Neural cell (in vitro differentiated cells): ENCODE measurements at regions not wholly inside any gene's neighbourhood (a gene's known extent, or its start where the extent isn't known, plus 50 kb on each side); places are given as distances from the start of the nearest gene placed in this dataset.

Experiments
- H2AFZ ChIP-seq: fragments of 200-600, 300-800 bp; sonication (generic), shearing (Covaris generic); 2 replicates; pipeline ENCODE4 v1.6.0; 2014; ENCODE audit warnings: low read depth, mild to moderate bottlenecking, antibody characterized with exemption, low read length, moderate library complexity
- H3F3A ChIP-seq: fragments of 200-600 bp; shearing (Covaris generic); 2 replicates; pipeline ENCODE4 v1.6.1; 2016; ENCODE audit warnings: mild to moderate bottlenecking, moderate library complexity, mixed read lengths, antibody characterized with exemption, low read length; ENCODE audit not compliant: insufficient read depth, poor library complexity, severe bottlenecking
- H3K27ac ChIP-seq: fragments of 200-600, 300-800 bp; sonication (generic), shearing (Covaris generic); 2 replicates; pipeline ENCODE4 v1.5.1; 2014; ENCODE audit warnings: mild to moderate bottlenecking, low read length, moderate library complexity
- H3K27me3 ChIP-seq: fragments of 300-800, 200-600 bp; sonication (generic), shearing (Covaris generic); 2 replicates; pipeline ENCODE4 v1.6.0; 2014; ENCODE audit warnings: mild to moderate bottlenecking, low read depth, low read length, moderate library complexity; ENCODE audit not compliant: insufficient read depth
- H3K36me3 ChIP-seq: fragments of 300-800, 200-600 bp; sonication (generic), shearing (Covaris generic); 2 replicates; pipeline ENCODE4 v1.5.1; 2014; ENCODE audit warnings: mild to moderate bottlenecking, antibody characterized with exemption, low read length, moderate library complexity; ENCODE audit not compliant: insufficient read depth
- H3K4me2 ChIP-seq: fragments of 300-800, 200-600 bp; sonication (generic), shearing (Covaris generic); 2 replicates; pipeline ENCODE4 v1.6.0; 2014; ENCODE audit warnings: mild to moderate bottlenecking, low read length
- H3K4me3 ChIP-seq: fragments of 300-800, 200-600 bp; sonication (generic), shearing (Covaris generic); 2 replicates; pipeline ENCODE4 v1.5.1; 2014; ENCODE audit warnings: mild to moderate bottlenecking, low read length, moderate library complexity
- H3K79me2 ChIP-seq: fragments of 200-600 bp; shearing (Covaris generic); replicated peaks from 2 replicates; pipeline ENCODE4 v1.6.0; 2014; ENCODE audit warnings: mild to moderate bottlenecking, low read length, moderate library complexity; ENCODE audit not compliant: insufficient read depth
- H3K9ac ChIP-seq: fragments of 300-800, 200-600 bp; sonication (generic), shearing (Covaris generic); 2 replicates; pipeline ENCODE4 v1.6.1; 2016; ENCODE audit warnings: mild to moderate bottlenecking, low read length, mixed read lengths
- H3K9me2 ChIP-seq: fragments of 200-600 bp; shearing (Covaris generic); 2 replicates; pipeline ENCODE4 v1.6.1; 2016; ENCODE audit warnings: mild to moderate bottlenecking, low read length, mixed read lengths; ENCODE audit not compliant: insufficient read depth
- H3K9me3 ChIP-seq: fragments of 200-600, 300-800 bp; sonication (generic), shearing (Covaris generic); 2 replicates; pipeline ENCODE4 v1.6.1; 2016; ENCODE audit warnings: mild to moderate bottlenecking, mixed run types, low read length, moderate library complexity, mixed read lengths
- H4K20me1 ChIP-seq: fragments of 200-600 bp; shearing (Covaris generic); 2 replicates; pipeline ENCODE4 v1.6.1; 2016; ENCODE audit warnings: mild to moderate bottlenecking, mixed run types; ENCODE audit not compliant: insufficient read depth
- CTCF ChIP-seq: fragments of 450-650 bp; IDR thresholded peaks from 2 replicates; pipeline ENCODE4 v1.5.1; 2014; ENCODE audit warnings: antibody characterized with exemption, mild to moderate bottlenecking, moderate library complexity; ENCODE audit not compliant: poor library complexity, severe bottlenecking
- EP300 ChIP-seq: fragments of 450-650 bp; conservative IDR thresholded peaks from 2 replicates; pipeline ENCODE4 v1.6.1; 2014; ENCODE audit warnings: antibody characterized with exemption, mild to moderate bottlenecking, moderate library complexity; ENCODE audit not compliant: poor library complexity, severe bottlenecking
- EZH2 ChIP-seq: fragments of 200-600, 300-800 bp; shearing (Covaris generic), sonication (generic); IDR thresholded peaks from 2 replicates; pipeline ENCODE4 v1.6.1; 2014; ENCODE audit warnings: antibody characterized with exemption, low read length, borderline replicate concordance, mild to moderate bottlenecking; ENCODE audit not compliant: insufficient read depth, poor library complexity, severe bottlenecking
- MXI1 ChIP-seq: fragments of 450-650 bp; conservative IDR thresholded peaks from 2 replicates; pipeline ENCODE4 v1.6.1; 2014; ENCODE audit warnings: antibody characterized with exemption, mild to moderate bottlenecking; ENCODE audit not compliant: poor library complexity, severe bottlenecking
- POLR2AphosphoS5 ChIP-seq: IDR thresholded peaks from 2 replicates; pipeline ENCODE4 v1.6.1; 2012
- RAD21 ChIP-seq: fragments of 450-650 bp; conservative IDR thresholded peaks from 2 replicates; pipeline ENCODE4 v1.6.1; 2014; ENCODE audit warnings: antibody characterized with exemption, mild to moderate bottlenecking, moderate library complexity
- REST ChIP-seq: IDR thresholded peaks from 2 replicates; pipeline ENCODE4 v1.6.1; 2012; ENCODE audit warnings: borderline replicate concordance
- SMC3 ChIP-seq: fragments of 450-650 bp; conservative IDR thresholded peaks from 2 replicates; pipeline ENCODE4 v1.6.1; 2014; ENCODE audit warnings: antibody characterized with exemption, mild to moderate bottlenecking, moderate library complexity; ENCODE audit not compliant: poor library complexity
- TAF1 ChIP-seq: IDR thresholded peaks from 2 replicates; pipeline ENCODE4 v1.6.1; 2012; ENCODE audit warnings: low read depth

- Histone ChIP-seq H4K20me1 (no peaks in the 10 kb centered on the region), H3K27ac (no peak overlapping the region), H3K4me2 (no peak overlapping the region), H3K9ac (no peak overlapping the region), H3K79me2 (no peaks in the 10 kb centered on the region), H3F3A (no peaks in the 10 kb centered on the region), H3K27me3 (no peaks in the 10 kb centered on the region), H3K9me3 (no peaks in the 10 kb centered on the region), H2AFZ (no peak overlapping the region), H3K9me2 (no peaks in the 10 kb centered on the region), H3K4me3 (no peak overlapping the region), H3K36me3 (no peaks in the 10 kb centered on the region)
- TF ChIP-seq TAF1 (no peak), SMC3 (no peak), EP300 (no peak), CTCF (no peak), POLR2AphosphoS5 (no peak), REST (no peak), RAD21 (no peak), MXI1 (no peak), EZH2 (no peak)
Measured at GRCh38 chr14:22325676-22326400, 263.2 kb downstream of the DAD1 start.

- no peak overlapping the region for H3K27ac ChIP-seq
- TF ChIP-seq REST, result no peak
- TF ChIP-seq CTCF, result no peak
- TF ChIP-seq SMC3, result no peak
- no peak for TF ChIP-seq EZH2
- TF ChIP-seq TAF1, result no peak
- TF ChIP-seq EP300, result no peak
- TF ChIP-seq MXI1, result no peak
- TF ChIP-seq POLR2AphosphoS5, result no peak
- TF ChIP-seq RAD21, result no peak
- no peak overlapping the region for H3K9ac ChIP-seq
- H3K79me2 ChIP-seq, result no peaks in the 10 kb centered on the region
- no peak overlapping the region for H3K4me2 ChIP-seq
- no peaks in the 10 kb centered on the region for H3K9me2 ChIP-seq
- no peaks in the 10 kb centered on the region for H3F3A ChIP-seq
- no peak overlapping the region for H2AFZ ChIP-seq
- no peaks in the 10 kb centered on the region for H3K9me3 ChIP-seq
- H3K36me3 ChIP-seq, result no peaks in the 10 kb centered on the region
- no peak overlapping the region for H3K4me3 ChIP-seq
- no peaks in the 10 kb centered on the region for H3K27me3 ChIP-seq
- no peaks in the 10 kb centered on the region for H4K20me1 ChIP-seq
Measured at GRCh38 chr14:22320362-22320750, 268.7 kb downstream of the DAD1 start.
